ENCODE measurements at regions not wholly inside any gene's neighbourhood (a gene's known extent, or its start where the extent isn't known, plus 50 kb on each side); places are given as distances from the start of the nearest gene placed in this dataset.
"Not testable (repeated sequence)": the region's sequence is repeated elsewhere in the genome, so short reads cannot be mapped to it uniquely, and the experiment has no call there.

DNA sequence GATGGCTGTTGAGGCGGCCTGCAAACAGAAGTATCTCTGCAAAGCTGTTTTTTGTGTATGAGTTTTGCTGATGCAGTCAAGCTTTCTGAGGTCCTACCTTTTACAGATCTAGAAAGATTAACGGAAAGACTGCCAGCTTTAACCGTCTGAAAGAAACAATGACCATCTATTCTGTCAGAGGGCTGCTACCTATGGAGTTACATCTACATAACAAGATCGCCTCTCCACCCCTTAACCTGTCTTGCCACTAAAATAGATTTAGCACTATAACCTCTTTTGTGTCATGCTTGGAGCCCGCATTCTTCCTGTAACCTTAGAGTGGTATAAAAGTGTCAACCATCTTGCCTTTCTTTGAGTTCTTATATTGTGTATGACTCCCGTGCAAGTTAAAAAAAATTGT lies 291.2 kb downstream of the POM121L12 start:
- TF ChIP-seq, protein P1, sequence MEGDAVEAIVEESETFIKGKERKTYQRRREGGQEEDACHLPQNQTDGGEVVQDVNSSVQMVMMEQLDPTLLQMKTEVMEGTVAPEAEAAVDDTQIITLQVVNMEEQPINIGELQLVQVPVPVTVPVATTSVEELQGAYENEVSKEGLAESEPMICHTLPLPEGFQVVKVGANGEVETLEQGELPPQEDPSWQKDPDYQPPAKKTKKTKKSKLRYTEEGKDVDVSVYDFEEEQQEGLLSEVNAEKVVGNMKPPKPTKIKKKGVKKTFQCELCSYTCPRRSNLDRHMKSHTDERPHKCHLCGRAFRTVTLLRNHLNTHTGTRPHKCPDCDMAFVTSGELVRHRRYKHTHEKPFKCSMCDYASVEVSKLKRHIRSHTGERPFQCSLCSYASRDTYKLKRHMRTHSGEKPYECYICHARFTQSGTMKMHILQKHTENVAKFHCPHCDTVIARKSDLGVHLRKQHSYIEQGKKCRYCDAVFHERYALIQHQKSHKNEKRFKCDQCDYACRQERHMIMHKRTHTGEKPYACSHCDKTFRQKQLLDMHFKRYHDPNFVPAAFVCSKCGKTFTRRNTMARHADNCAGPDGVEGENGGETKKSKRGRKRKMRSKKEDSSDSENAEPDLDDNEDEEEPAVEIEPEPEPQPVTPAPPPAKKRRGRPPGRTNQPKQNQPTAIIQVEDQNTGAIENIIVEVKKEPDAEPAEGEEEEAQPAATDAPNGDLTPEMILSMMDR (IDR thresholded peaks at IDR 0.05; ENCODE audit: extremely low read depth, missing control alignments) = no peak
- no peak for DNase-seq (ENCODE audit: low spot score)

DNA sequence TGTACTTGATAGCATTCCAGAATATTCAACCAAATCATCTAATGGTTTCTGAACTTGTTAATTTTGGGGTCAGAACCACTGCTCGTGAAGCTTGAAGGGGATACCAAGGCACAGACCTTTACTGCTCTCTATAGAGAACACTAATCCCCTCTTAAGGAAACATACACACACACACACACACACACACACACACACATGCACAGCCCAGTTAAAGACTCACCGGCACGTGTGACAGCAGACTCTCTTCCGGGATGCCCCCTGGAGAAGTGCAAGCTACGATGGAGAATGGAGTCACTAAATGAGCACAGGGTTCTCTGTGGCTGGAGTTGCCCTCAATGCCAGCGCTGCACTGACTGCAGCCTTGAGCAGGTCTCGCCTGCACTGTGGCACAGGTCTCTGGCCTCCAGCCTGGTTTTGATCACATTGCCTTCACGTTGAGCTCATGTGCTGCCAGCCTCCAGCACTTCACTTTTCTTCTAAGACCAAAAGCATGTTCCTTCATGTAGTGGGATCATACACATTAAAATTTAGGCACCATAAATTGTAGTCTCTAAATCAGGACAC lies 300.8 kb downstream of the POM121L12 start:
- TF ChIP-seq, protein P1 (IDR thresholded peaks at IDR 0.05; ENCODE audit: extremely low read depth, missing control alignments) = no peak

DNA sequence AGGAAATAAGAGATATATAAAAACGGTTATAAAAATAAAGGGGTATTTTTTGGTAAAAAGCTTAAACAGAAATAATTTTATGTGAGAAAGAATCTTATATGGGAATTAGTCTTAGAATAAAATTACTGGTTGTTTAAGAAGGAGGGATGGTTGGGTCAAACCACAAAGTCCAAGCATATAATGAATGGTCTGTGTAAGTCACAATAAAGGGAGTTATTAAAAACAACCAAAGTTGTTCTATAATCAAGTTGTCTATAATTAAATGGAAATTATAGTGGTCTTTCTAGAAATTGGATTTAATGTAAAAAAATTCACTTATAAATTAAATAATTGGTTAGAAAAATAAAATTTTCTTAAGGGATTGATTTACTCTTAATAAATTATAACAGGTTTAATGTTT lies 304.8 kb downstream of the POM121L12 start:
- TF ChIP-seq, protein P1 (IDR thresholded peaks at IDR 0.05; ENCODE audit: extremely low read depth, missing control alignments) = no peak
- no peak for DNase-seq (ENCODE audit: low spot score)

More for the DNA sequence above, 300.8 kb downstream of the POM121L12 start:
- DNase-seq (ENCODE audit: low spot score) = no peak

DNA sequence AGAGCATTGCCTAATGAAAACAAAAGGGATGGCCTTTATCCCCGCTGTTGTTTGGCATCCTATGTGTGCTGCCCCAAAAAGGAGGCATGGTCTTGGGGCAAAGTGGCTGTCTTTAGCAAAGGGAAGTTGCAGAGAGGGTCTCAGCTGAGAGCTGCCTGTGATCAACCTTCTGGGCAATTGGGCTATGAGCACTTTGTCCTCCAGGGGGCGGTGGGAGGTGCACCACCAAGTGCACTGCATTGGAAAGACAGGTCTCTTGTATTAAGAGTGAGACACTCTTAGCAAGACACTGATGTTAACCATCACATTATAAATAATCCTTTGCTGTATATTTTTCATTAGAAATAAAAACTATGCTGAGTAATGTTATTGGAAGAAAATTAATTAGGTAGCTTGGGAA lies 314.8 kb downstream of the POM121L12 start:
- DNase-seq (ENCODE audit: low spot score) = peak; percentile 3
- TF ChIP-seq, protein P1 (IDR thresholded peaks at IDR 0.05; ENCODE audit: extremely low read depth, missing control alignments) = peak; percentile 7

DNA sequence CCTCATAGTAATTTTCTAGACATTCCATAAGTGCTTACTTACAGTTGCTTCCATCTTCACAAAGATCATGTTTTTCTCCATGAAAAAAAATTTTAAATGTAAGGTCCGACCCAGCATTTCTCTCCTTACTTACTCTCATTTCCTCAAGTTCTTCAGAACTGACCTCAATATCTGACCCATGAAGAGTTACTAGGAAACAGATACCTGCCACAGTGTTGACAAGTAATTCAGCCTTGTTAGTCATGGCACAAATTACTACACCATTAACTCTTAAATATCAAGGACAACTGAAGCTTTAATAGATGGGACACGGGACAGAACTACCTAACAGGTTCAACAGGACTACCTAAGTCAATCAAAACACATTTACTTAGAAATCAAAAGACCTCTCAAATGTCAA lies 316.2 kb downstream of the POM121L12 start:
- DNase-seq (ENCODE audit: low spot score) = no peak
- TF ChIP-seq, protein P1 (IDR thresholded peaks at IDR 0.05; ENCODE audit: extremely low read depth, missing control alignments) = no peak

DNA sequence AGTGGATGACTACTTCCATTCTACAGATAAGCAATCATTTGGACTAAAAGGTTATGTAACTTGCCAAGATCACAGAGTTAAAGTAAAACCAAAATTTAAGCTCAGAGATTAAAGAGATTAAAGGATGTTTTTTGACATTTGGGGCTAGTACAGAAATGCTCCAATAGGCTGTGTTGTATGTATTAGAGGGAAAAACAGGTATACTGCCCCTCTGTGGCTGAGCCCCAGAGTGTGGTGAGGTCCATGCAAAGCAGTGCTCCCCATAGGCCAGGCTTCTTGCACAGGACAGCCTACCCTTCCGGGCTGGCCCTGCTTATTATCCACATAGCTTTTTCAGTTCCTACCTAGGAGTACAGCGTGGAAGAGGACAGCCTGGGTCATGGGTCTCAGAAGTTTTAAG lies 322.8 kb downstream of the POM121L12 start:
- TF ChIP-seq, protein P1 (IDR thresholded peaks at IDR 0.05; ENCODE audit: extremely low read depth, missing control alignments) = no peak

DNA sequence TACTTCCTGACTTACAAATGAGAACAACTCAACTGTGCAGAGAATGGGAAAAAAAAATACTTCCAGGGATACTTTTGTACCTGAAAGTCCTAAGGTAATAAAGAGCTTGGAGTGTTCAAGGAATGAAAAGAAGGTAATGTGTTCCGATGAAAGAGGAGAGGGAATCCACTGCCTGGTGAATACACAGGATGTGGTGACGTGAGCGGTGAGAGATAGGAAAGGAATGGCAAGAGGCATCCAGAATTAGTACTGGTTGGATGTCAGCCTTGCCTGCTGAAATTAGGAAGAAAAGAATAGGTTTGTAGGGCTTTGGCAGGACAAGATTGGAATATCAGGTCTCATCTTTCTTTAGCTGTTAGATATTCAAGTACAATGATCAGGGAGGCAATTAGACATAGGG lies 347.7 kb downstream of the POM121L12 start:
- TF ChIP-seq, protein P1 (IDR thresholded peaks at IDR 0.05; ENCODE audit: extremely low read depth, missing control alignments) = no peak
- DNase-seq (ENCODE audit: low spot score) = no peak

More for the DNA sequence above, 322.8 kb downstream of the POM121L12 start:
- DNase-seq (ENCODE audit: low spot score) = no peak

DNA sequence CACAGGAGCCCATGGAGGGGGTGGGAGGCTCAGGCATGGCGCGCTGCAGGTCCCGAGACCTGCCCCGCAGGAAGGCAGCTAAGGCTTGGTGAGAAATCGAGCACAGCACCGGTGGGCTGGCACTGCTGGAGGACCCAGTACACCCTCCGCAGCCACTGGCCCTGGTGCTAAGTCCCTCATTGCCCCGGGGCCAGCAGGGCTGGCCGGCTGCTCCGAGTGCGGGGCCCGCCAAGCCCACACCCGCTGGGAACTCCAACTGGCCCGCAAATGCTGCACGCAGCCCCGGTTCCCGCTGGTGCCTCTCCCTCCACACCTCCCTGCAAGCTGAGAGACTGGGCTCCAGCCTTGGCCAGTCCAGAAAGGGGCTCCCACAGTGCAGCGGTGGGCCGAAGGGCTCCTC lies 349.8 kb downstream of the POM121L12 start:
- not testable (repeated sequence) for DNase-seq (ENCODE audit: low spot score)

Measured in GM20000 (cell line).